ENCODE measurements at regions not wholly inside any gene's neighbourhood (a gene's known extent, or its start where the extent isn't known, plus 50 kb on each side); places are given as distances from the start of the nearest gene placed in this dataset.

DNA sequence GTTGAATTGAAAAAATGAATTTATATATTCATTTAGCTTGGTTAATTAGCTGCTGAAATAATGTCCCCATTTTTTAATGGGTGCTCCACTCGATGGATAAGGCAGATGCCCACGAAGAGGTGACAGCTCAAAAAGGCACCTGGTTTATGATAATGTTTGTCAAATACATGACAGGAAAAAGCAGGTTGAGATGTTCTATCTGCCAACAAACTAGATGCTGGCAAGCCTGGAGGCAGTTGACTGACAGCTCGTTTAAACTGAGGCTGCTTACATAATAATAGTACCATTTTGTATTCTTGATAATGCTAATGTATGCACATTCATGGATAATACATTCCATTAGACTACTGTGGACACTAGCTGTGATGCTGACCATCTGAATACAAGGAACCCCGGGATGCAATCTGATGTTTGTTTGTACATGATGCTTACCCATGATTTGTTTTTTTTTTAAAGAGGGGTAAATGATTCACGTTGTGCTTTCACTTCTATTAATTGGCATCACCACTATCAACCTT is 69.0 kb upstream of the GPR158 start:
- TF ChIP-seq CTCF (IDR thresholded peaks at IDR 0.05) (no peak), POLR2A (IDR thresholded peaks at IDR 0.05) (no peak)

Measured in right lobe of liver (tissue), 4 donors.